Smooth muscle cell (in vitro differentiated cells): ENCODE measurements at regions not wholly inside any gene's neighbourhood (a gene's known extent, or its start where the extent isn't known, plus 50 kb on each side); places are given as distances from the start of the nearest gene placed in this dataset.
A peak's percentile ranks its signal among the peaks of the same experiment; 100 is the strongest.

Experiments
- DNase-seq: peaks from one replicate; lab custom pipeline; 2025; ENCODE audit not compliant: unreplicated experiment; lab: John Stamatoyannopoulos, UW
- H2AFZ ChIP-seq: fragments of 200-600 bp; sonication (generic); 2 replicates; pipeline ENCODE4 v1.6.0; 2016; ENCODE audit warnings: antibody characterized with exemption, low read depth, mild to moderate bottlenecking
- H3F3A ChIP-seq: fragments of 200-600 bp; sonication (generic); 2 replicates; pipeline ENCODE4 v1.6.0; 2017; ENCODE audit warnings: antibody characterized with exemption, low read depth
- H3K27ac ChIP-seq: fragments of 200-600 bp; sonication (generic); 2 replicates; pipeline ENCODE4 v1.5.1; 2016; ENCODE audit warnings: low read depth, mild to moderate bottlenecking
- H3K27me3 ChIP-seq: fragments of 200-600 bp; sonication (generic); 2 replicates; pipeline ENCODE4 v1.6.1; 2016; ENCODE audit warnings: low read depth, mild to moderate bottlenecking
- H3K36me3 ChIP-seq: fragments of 200-600 bp; sonication (generic); 2 replicates; pipeline ENCODE4 v1.5.1; 2016; ENCODE audit warnings: low read depth
- H3K4me1 ChIP-seq: fragments of 200-600 bp; sonication (generic); 2 replicates; pipeline ENCODE4 v1.5.1; 2016; ENCODE audit warnings: low read depth
- H3K4me2 ChIP-seq: fragments of 200-600 bp; sonication (generic); 2 replicates; pipeline ENCODE4 v1.6.0; 2016; ENCODE audit warnings: mild to moderate bottlenecking
- H3K4me3 ChIP-seq: fragments of 200-600 bp; sonication (generic); 2 replicates; pipeline ENCODE4 v1.5.1; 2016; ENCODE audit warnings: mild to moderate bottlenecking
- H3K79me2 ChIP-seq: fragments of 200-600 bp; sonication (generic); 2 replicates; pipeline ENCODE4 v1.6.0; 2016; ENCODE audit warnings: low read depth, mild to moderate bottlenecking
- H3K9ac ChIP-seq: fragments of 200-600 bp; sonication (generic); 2 replicates; pipeline ENCODE4 v1.6.0; 2016; ENCODE audit warnings: low read depth
- H3K9me3 ChIP-seq: fragments of 200-600 bp; sonication (generic); replicated peaks from 2 replicates; pipeline ENCODE4 v1.5.1; 2016; ENCODE audit warnings: low read depth
- H4K20me1 ChIP-seq: fragments of 200-600 bp; sonication (generic); 2 replicates; pipeline ENCODE4 v1.6.0; 2016; ENCODE audit warnings: low read depth
- CTCF ChIP-seq: fragments of 200-600 bp; sonication (generic); IDR thresholded peaks from 2 replicates; pipeline ENCODE4 v1.5.1; 2017; ENCODE audit warnings: borderline replicate concordance, mild to moderate bottlenecking, antibody characterized with exemption; ENCODE audit not compliant: insufficient read depth, poor library complexity, severe bottlenecking
- WGBS: methylation state at CpG from one replicate; pipeline ENCODE4 v1.1.7; 2016; ENCODE audit warnings: low lambda C conversion rate; 5-methylcytosine and 5-hydroxymethylcytosine counted together

- TF ChIP-seq CTCF: no peak
- peak within 1 kb of the TSS; percentile 96 for H2AFZ ChIP-seq
- H3K27me3 ChIP-seq: no peaks in the 10 kb centered on the region
- H3K4me2 ChIP-seq: peak within 1 kb of the TSS; percentile 92
- DNase-seq: peak; percentile 32
- peaks cover 37% of the 10 kb centered on the region for H3K79me2 ChIP-seq
- no peaks in the 10 kb centered on the region for H4K20me1 ChIP-seq
- peak within 1 kb of the TSS; percentile 92 for H3K4me3 ChIP-seq
- WGBS: under 1% methylated on average over 72 of the region's 74 CpGs
- no peaks in the 10 kb centered on the region for H3K9me3 ChIP-seq
- H3K27ac ChIP-seq: peak within 1 kb of the TSS; percentile 31
- H3K4me1 ChIP-seq: peaks cover 5% of the 10 kb centered on the region
- peak within 1 kb of the TSS; percentile 87 for H3K9ac ChIP-seq
- no peaks in the 10 kb centered on the region for H3K36me3 ChIP-seq
- peaks cover 7% of the 10 kb centered on the region for H3F3A ChIP-seq
Measured at GRCh38 chr15:62389885-62390790, 225.1 kb upstream of the C2CD4B start, which contains the start of gene TLN2. Gene TLN2, plus strand, starts transcription at chr15:62390550.

- Histone ChIP-seq H3K27ac (peak overlapping the region; percentile 10), H4K20me1 (no peaks in the 10 kb centered on the region), H3K4me2 (peak overlapping the region; percentile 92), H3K79me2 (peaks cover 45% of the 10 kb centered on the region), H3K27me3 (no peaks in the 10 kb centered on the region), H3K4me3 (peak overlapping the region; percentile 92), H3K36me3 (no peaks in the 10 kb centered on the region), H3K9ac (peak overlapping the region; percentile 44), H2AFZ (peak overlapping the region; percentile 96), H3K9me3 (no peaks in the 10 kb centered on the region), H3K4me1 (peaks cover 5% of the 10 kb centered on the region), H3F3A (peaks cover 7% of the 10 kb centered on the region)
- DNase-seq: peak; percentile 32
- WGBS: under 1% methylated on average over 52 of the region's 62 CpGs
- no peak for TF ChIP-seq CTCF
Measured at GRCh38 chr15:62390791-62391640, 225.9 kb upstream of the C2CD4B start.

- Histone ChIP-seq H3F3A (peaks cover 7% of the 10 kb centered on the region), H2AFZ (peak overlapping the region; percentile 96), H3K9ac (peak overlapping the region; percentile 44), H3K9me3 (no peaks in the 10 kb centered on the region), H4K20me1 (no peaks in the 10 kb centered on the region), H3K4me3 (peak overlapping the region; percentile 92), H3K27ac (peak overlapping the region; percentile 10), H3K27me3 (no peaks in the 10 kb centered on the region), H3K4me1 (peaks cover 5% of the 10 kb centered on the region), H3K4me2 (peak overlapping the region; percentile 92), H3K36me3 (no peaks in the 10 kb centered on the region), H3K79me2 (peaks cover 52% of the 10 kb centered on the region)
- TF ChIP-seq CTCF: no peak
- DNase-seq: peak; percentile 29
- WGBS: under 1% methylated on average over 57 of the region's 66 CpGs
Measured at GRCh38 chr15:62391641-62392262, 226.7 kb upstream of the C2CD4B start.
